ENCODE measurements at regions not wholly inside any gene's neighbourhood (a gene's known extent, or its start where the extent isn't known, plus 50 kb on each side); places are given as distances from the start of the nearest gene placed in this dataset.

- TF ChIP-seq CTCF (IDR thresholded peaks at IDR 0.05) (no peak), POLR2AphosphoS5 (IDR thresholded peaks at IDR 0.05) (no peak)
These were observed 82.6 kb upstream of the F3 start for GRCh38 chr1:94624203-94624602.
